GM23338 (cell line): ENCODE measurements at regions not wholly inside any gene's neighbourhood (a gene's known extent, or its start where the extent isn't known, plus 50 kb on each side); places are given as distances from the start of the nearest gene placed in this dataset.

Experiments
- ATAC-seq: fragments of 200-7000 bp; cut with Tn5 transposase; 3 replicates; pipeline ENCODE4 v1.9.1; 2020
- DNase-seq: peaks from one replicate; pipeline ENCODE4 v3.0.0-alpha.2; 2015; ENCODE audit warnings: low spot score
- H2AFZ ChIP-seq: fragments of 200-600 bp; sonication (generic); 2 replicates; pipeline ENCODE4 v1.8.0; 2016; ENCODE audit warnings: antibody characterized with exemption, mild to moderate bottlenecking, moderate library complexity
- H3F3A ChIP-seq: fragments of 200-600 bp; sonication (generic); replicated peaks from 2 replicates; pipeline ENCODE4 v1.8.0; 2017; ENCODE audit warnings: antibody characterized with exemption, mixed run types, low read depth
- H3K27ac ChIP-seq: fragments of 200-600 bp; sonication (generic); 2 replicates; pipeline ENCODE4 v1.6.1; 2016; ENCODE audit warnings: low read depth
- H3K27me3 ChIP-seq: fragments of 200-600 bp; sonication (generic); 2 replicates; pipeline ENCODE4 v1.8.0; 2016; ENCODE audit warnings: mild to moderate bottlenecking, mixed run types, moderate library complexity; ENCODE audit not compliant: insufficient read depth
- H3K36me3 ChIP-seq: fragments of 200-600 bp; sonication (generic); 2 replicates; pipeline ENCODE4 v1.8.0; 2016; ENCODE audit warnings: mild to moderate bottlenecking; ENCODE audit not compliant: insufficient read depth
- H3K4me1 ChIP-seq: fragments of 200-600 bp; sonication (generic); 2 replicates; pipeline ENCODE4 v1.8.0; 2016; ENCODE audit warnings: mild to moderate bottlenecking, moderate library complexity; ENCODE audit not compliant: insufficient read depth
- H3K4me2 ChIP-seq: fragments of 200-600 bp; sonication (generic); 2 replicates; pipeline ENCODE4 v1.7.1; 2017; ENCODE audit warnings: mixed run types
- H3K4me3 ChIP-seq: fragments of 200-600 bp; sonication (generic); 2 replicates; pipeline ENCODE4 v1.6.1; 2016; ENCODE audit warnings: mixed run types
- H3K79me2 ChIP-seq: fragments of 200-600 bp; sonication (generic); replicated peaks from 2 replicates; pipeline ENCODE4 v1.8.0; 2017; ENCODE audit warnings: mild to moderate bottlenecking; ENCODE audit not compliant: insufficient read depth
- H3K9me2 ChIP-seq: fragments of 200-600 bp; sonication (generic); 2 replicates; pipeline ENCODE4 v1.8.0; 2017; ENCODE audit not compliant: insufficient read depth
- H4K20me1 ChIP-seq: fragments of 200-600 bp; sonication (generic); replicated peaks from 2 replicates; pipeline ENCODE4 v1.8.0; 2017; ENCODE audit warnings: mild to moderate bottlenecking; ENCODE audit not compliant: insufficient read depth
- H3K27ac Mint-ChIP-seq: 2 replicates; pipeline ENCODE4 v1.8.0; 2020; ENCODE audit warnings: inconsistent platforms, mild to moderate bottlenecking, moderate library complexity, mixed read lengths
- H3K27me3 Mint-ChIP-seq: 3 replicates; pipeline ENCODE4 v1.8.0; 2022; ENCODE audit warnings: low read depth, mild to moderate bottlenecking, moderate library complexity, mixed read lengths, inconsistent platforms; ENCODE audit not compliant: insufficient read depth, poor library complexity
- H3K36me3 Mint-ChIP-seq: 3 replicates; pipeline ENCODE4 v1.8.0; 2021; ENCODE audit warnings: low read depth, mild to moderate bottlenecking, inconsistent platforms, moderate library complexity, mixed read lengths
- H3K4me1 Mint-ChIP-seq: 3 replicates; pipeline ENCODE4 v1.8.0; 2020; ENCODE audit warnings: mild to moderate bottlenecking, inconsistent platforms, mixed read lengths
- H3K4me3 Mint-ChIP-seq: 3 replicates; pipeline ENCODE4 v1.8.0; 2021; ENCODE audit warnings: moderate library complexity, mild to moderate bottlenecking, inconsistent platforms, mixed read lengths
- H3K9me3 Mint-ChIP-seq: 3 replicates; pipeline ENCODE4 v1.8.0; 2020; ENCODE audit warnings: moderate library complexity, mild to moderate bottlenecking, inconsistent platforms, mixed read lengths
- CREB1 ChIP-seq: fragments of 250-450 bp; sonication (Bioruptor Pico); IDR thresholded peaks from 2 replicates; pipeline ENCODE4 v1.5.0; 2020; ENCODE audit warnings: low read depth, mild to moderate bottlenecking, moderate library complexity
- EZH2 ChIP-seq: fragments of 200-600 bp; sonication (generic); IDR thresholded peaks from one replicate; pipeline ENCODE4 v1.8.0; 2017; ENCODE audit warnings: antibody characterized with exemption, mild to moderate bottlenecking, low read depth; ENCODE audit not compliant: unreplicated experiment
- EZH2phosphoT487 ChIP-seq: fragments of 200-600 bp; sonication (generic); IDR thresholded peaks from one replicate; pipeline ENCODE4 v1.8.1; 2018; ENCODE audit warnings: antibody characterized with exemption; ENCODE audit not compliant: unreplicated experiment
- JUNB ChIP-seq: IDR thresholded peaks from one replicate; pipeline ENCODE4 v1.6.1; 2016; ENCODE audit warnings: antibody characterized with exemption; ENCODE audit not compliant: unreplicated experiment
- NANOG ChIP-seq: IDR thresholded peaks from 2 replicates; pipeline ENCODE4 v1.6.1; 2016; ENCODE audit warnings: antibody characterized with exemption, borderline replicate concordance
- POLR2AphosphoS5 ChIP-seq: IDR thresholded peaks from 2 replicates; pipeline ENCODE4 v1.6.1; 2016; ENCODE audit warnings: antibody characterized with exemption, low read depth
- STAT1 ChIP-seq: IDR thresholded peaks from one replicate; pipeline ENCODE4 v1.6.1; 2016; ENCODE audit warnings: antibody characterized with exemption; ENCODE audit not compliant: unreplicated experiment
- ZNF114 ChIP-seq: fragments of 250-450 bp; sonication (Bioruptor Pico); IDR thresholded peaks from 2 replicates; pipeline ENCODE4 v1.5.0; 2020; ENCODE audit warnings: mild to moderate bottlenecking, moderate library complexity
- ZNF331 ChIP-seq: fragments of 250-450 bp; sonication (Bioruptor Pico); IDR thresholded peaks from 2 replicates; pipeline ENCODE4 v1.5.0; 2020; ENCODE audit warnings: low read depth, mild to moderate bottlenecking, moderate library complexity
- TF ChIP-seq, protein P1 (sequence below): IDR thresholded peaks from 2 replicates; pipeline ENCODE4 v1.6.1; 2016; ENCODE audit warnings: antibody characterized with exemption
- TF ChIP-seq, protein P2 (sequence below): fragments of 250-450 bp; sonication (Bioruptor Pico); IDR thresholded peaks from 2 replicates; pipeline ENCODE4 v1.5.0; 2020; ENCODE audit warnings: mild to moderate bottlenecking, moderate library complexity
- TF ChIP-seq, protein P3 (sequence below): IDR thresholded peaks from one replicate; pipeline ENCODE4 v1.6.1; 2018; ENCODE audit warnings: antibody characterized with exemption; ENCODE audit not compliant: unreplicated experiment
- TF ChIP-seq, protein P4 (sequence below), 2 experiments: fragments of 200-600 bp in 1 of 2; sonication (generic) in 1 of 2; conservative IDR thresholded peaks; 2 replicates each; pipeline versions ENCODE4 v1.5.1 to v1.6.1; 2016 to 2017; ENCODE audit warnings: antibody characterized with exemption in 2 of 2, low read depth in 2 of 2, mild to moderate bottlenecking in 2 of 2, moderate library complexity in 1 of 2

DNA sequence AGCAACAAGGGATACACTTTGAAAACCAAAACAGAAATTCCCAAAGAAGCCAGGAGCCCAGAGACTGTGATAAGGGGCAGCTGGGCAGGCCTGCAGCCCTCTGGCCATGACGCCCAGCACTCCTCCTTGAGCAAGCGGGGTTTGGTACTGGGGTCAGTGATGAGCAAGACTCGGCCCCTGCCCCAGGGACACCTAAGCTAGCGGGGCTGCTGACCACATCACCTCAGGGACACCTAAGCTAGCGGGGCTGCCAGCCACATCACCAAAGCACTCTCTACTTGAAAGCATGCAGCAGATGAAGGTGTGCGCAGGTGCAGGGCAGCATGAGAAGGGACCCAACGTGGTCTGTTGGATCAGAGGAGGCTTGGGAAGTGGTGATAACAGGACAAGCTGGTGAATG is 108.0 kb upstream of the PPP2R2D start:
- H3K79me2 ChIP-seq: no peaks in the 10 kb centered on the region
- H2AFZ ChIP-seq: no peak overlapping the region
- Mint-ChIP-seq H3K27ac (no peak overlapping the region), H3K9me3 (peaks cover 32% of the 10 kb centered on the region), H3K36me3 (no peaks in the 10 kb centered on the region; the same call in 1 of the 3 replicates), H3K4me3 (no peak overlapping the region), H3K27me3 (peaks cover 10% of the 10 kb centered on the region), H3K4me1 (peaks cover 11% of the 10 kb centered on the region)
- H3K27ac ChIP-seq: no peak overlapping the region
- peaks cover 5% of the 10 kb centered on the region; the same call in 1 of the 2 replicates for H3K9me2 ChIP-seq
- peaks cover 6% of the 10 kb centered on the region for H3K4me1 ChIP-seq
- no peak overlapping the region for H3K4me3 ChIP-seq
- TF ChIP-seq POLR2AphosphoS5 (no peak), EZH2 (no peak), EZH2phosphoT487 (no peak), STAT1 (no peak), CREB1 (CRISPR knock-in tag) (no peak), NANOG (no peak), ZNF114 (no peak), JUNB (no peak), ZNF331 (CRISPR knock-in tag) (no peak)
- TF ChIP-seq, protein P1, sequence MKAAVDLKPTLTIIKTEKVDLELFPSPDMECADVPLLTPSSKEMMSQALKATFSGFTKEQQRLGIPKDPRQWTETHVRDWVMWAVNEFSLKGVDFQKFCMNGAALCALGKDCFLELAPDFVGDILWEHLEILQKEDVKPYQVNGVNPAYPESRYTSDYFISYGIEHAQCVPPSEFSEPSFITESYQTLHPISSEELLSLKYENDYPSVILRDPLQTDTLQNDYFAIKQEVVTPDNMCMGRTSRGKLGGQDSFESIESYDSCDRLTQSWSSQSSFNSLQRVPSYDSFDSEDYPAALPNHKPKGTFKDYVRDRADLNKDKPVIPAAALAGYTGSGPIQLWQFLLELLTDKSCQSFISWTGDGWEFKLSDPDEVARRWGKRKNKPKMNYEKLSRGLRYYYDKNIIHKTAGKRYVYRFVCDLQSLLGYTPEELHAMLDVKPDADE: no peak
- TF ChIP-seq, protein P2, sequence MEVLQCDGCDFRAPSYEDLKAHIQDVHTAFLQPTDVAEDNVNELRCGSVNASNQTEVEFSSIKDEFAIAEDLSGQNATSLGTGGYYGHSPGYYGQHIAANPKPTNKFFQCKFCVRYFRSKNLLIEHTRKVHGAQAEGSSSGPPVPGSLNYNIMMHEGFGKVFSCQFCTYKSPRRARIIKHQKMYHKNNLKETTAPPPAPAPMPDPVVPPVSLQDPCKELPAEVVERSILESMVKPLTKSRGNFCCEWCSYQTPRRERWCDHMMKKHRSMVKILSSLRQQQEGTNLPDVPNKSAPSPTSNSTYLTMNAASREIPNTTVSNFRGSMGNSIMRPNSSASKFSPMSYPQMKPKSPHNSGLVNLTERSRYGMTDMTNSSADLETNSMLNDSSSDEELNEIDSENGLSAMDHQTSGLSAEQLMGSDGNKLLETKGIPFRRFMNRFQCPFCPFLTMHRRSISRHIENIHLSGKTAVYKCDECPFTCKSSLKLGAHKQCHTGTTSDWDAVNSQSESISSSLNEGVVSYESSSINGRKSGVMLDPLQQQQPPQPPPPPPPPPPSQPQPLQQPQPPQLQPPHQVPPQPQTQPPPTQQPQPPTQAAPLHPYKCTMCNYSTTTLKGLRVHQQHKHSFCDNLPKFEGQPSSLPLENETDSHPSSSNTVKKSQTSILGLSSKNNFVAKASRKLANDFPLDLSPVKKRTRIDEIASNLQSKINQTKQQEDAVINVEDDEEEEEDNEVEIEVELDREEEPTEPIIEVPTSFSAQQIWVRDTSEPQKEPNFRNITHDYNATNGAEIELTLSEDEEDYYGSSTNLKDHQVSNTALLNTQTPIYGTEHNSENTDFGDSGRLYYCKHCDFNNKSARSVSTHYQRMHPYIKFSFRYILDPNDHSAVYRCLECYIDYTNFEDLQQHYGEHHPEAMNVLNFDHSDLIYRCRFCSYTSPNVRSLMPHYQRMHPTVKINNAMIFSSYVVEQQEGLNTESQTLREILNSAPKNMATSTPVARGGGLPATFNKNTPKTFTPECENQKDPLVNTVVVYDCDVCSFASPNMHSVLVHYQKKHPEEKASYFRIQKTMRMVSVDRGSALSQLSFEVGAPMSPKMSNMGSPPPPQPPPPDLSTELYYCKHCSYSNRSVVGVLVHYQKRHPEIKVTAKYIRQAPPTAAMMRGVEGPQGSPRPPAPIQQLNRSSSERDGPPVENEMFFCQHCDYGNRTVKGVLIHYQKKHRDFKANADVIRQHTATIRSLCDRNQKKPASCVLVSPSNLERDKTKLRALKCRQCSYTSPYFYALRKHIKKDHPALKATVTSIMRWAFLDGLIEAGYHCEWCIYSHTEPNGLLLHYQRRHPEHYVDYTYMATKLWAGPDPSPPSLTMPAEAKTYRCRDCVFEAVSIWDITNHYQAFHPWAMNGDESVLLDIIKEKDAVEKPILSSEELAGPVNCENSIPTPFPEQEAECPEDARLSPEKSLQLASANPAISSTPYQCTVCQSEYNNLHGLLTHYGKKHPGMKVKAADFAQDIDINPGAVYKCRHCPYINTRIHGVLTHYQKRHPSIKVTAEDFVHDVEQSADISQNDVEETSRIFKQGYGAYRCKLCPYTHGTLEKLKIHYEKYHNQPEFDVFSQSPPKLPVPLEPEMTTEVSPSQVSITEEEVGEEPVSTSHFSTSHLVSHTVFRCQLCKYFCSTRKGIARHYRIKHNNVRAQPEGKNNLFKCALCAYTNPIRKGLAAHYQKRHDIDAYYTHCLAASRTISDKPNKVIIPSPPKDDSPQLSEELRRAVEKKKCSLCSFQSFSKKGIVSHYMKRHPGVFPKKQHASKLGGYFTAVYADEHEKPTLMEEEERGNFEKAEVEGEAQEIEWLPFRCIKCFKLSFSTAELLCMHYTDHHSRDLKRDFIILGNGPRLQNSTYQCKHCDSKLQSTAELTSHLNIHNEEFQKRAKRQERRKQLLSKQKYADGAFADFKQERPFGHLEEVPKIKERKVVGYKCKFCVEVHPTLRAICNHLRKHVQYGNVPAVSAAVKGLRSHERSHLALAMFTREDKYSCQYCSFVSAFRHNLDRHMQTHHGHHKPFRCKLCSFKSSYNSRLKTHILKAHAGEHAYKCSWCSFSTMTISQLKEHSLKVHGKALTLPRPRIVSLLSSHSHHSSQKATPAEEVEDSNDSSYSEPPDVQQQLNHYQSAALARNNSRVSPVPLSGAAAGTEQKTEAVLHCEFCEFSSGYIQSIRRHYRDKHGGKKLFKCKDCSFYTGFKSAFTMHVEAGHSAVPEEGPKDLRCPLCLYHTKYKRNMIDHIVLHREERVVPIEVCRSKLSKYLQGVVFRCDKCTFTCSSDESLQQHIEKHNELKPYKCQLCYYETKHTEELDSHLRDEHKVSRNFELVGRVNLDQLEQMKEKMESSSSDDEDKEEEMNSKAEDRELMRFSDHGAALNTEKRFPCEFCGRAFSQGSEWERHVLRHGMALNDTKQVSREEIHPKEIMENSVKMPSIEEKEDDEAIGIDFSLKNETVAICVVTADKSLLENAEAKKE (CRISPR knock-in tag): no peak
- TF ChIP-seq, protein P3, sequence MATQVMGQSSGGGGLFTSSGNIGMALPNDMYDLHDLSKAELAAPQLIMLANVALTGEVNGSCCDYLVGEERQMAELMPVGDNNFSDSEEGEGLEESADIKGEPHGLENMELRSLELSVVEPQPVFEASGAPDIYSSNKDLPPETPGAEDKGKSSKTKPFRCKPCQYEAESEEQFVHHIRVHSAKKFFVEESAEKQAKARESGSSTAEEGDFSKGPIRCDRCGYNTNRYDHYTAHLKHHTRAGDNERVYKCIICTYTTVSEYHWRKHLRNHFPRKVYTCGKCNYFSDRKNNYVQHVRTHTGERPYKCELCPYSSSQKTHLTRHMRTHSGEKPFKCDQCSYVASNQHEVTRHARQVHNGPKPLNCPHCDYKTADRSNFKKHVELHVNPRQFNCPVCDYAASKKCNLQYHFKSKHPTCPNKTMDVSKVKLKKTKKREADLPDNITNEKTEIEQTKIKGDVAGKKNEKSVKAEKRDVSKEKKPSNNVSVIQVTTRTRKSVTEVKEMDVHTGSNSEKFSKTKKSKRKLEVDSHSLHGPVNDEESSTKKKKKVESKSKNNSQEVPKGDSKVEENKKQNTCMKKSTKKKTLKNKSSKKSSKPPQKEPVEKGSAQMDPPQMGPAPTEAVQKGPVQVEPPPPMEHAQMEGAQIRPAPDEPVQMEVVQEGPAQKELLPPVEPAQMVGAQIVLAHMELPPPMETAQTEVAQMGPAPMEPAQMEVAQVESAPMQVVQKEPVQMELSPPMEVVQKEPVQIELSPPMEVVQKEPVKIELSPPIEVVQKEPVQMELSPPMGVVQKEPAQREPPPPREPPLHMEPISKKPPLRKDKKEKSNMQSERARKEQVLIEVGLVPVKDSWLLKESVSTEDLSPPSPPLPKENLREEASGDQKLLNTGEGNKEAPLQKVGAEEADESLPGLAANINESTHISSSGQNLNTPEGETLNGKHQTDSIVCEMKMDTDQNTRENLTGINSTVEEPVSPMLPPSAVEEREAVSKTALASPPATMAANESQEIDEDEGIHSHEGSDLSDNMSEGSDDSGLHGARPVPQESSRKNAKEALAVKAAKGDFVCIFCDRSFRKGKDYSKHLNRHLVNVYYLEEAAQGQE: no peak
- TF ChIP-seq, protein P4, sequence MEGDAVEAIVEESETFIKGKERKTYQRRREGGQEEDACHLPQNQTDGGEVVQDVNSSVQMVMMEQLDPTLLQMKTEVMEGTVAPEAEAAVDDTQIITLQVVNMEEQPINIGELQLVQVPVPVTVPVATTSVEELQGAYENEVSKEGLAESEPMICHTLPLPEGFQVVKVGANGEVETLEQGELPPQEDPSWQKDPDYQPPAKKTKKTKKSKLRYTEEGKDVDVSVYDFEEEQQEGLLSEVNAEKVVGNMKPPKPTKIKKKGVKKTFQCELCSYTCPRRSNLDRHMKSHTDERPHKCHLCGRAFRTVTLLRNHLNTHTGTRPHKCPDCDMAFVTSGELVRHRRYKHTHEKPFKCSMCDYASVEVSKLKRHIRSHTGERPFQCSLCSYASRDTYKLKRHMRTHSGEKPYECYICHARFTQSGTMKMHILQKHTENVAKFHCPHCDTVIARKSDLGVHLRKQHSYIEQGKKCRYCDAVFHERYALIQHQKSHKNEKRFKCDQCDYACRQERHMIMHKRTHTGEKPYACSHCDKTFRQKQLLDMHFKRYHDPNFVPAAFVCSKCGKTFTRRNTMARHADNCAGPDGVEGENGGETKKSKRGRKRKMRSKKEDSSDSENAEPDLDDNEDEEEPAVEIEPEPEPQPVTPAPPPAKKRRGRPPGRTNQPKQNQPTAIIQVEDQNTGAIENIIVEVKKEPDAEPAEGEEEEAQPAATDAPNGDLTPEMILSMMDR (conservative IDR thresholded peaks at IDR 0.05; ENCODE audit: low read depth in 2 of 2): no peak
- ATAC-seq: no peak
- H3K27me3 ChIP-seq: no peaks in the 10 kb centered on the region
- H3K4me2 ChIP-seq: no peak overlapping the region
- no peaks in the 10 kb centered on the region for H3F3A ChIP-seq
- no peaks in the 10 kb centered on the region for H4K20me1 ChIP-seq
- DNase-seq: no peak
- no peaks in the 10 kb centered on the region for H3K36me3 ChIP-seq
